ENCODE measurements at regions not wholly inside any gene's neighbourhood (a gene's known extent, or its start where the extent isn't known, plus 50 kb on each side); places are given as distances from the start of the nearest gene placed in this dataset.
"Not testable (repeated sequence)": the region's sequence is repeated elsewhere in the genome, so short reads cannot be mapped to it uniquely, and the experiment has no call there.

- no peak for DNase-seq
Measured at GRCh38 chr15:88995449-88995848, 82.3 kb upstream of the MFGE8 start.

DNA sequence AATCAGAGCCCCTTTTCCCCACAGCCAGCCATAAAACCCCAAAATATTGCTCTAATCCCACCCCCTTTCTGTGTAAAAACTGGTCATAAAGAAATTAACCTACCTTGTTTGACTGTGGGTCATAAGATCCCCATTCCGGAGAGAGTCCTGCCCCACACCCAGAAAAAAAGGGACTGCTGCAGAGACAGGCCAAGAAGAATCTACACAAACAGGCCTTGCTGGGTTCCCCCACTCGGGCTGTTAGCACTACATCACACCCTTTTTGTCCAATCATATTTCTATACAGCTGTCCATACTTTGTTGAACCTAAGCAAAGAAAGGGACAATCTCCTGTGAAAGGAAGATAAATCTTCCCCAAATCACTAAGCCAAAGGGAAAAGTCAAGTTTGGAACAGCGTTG is 84.4 kb upstream of the MFGE8 start:
- no peak for DNase-seq

DNA sequence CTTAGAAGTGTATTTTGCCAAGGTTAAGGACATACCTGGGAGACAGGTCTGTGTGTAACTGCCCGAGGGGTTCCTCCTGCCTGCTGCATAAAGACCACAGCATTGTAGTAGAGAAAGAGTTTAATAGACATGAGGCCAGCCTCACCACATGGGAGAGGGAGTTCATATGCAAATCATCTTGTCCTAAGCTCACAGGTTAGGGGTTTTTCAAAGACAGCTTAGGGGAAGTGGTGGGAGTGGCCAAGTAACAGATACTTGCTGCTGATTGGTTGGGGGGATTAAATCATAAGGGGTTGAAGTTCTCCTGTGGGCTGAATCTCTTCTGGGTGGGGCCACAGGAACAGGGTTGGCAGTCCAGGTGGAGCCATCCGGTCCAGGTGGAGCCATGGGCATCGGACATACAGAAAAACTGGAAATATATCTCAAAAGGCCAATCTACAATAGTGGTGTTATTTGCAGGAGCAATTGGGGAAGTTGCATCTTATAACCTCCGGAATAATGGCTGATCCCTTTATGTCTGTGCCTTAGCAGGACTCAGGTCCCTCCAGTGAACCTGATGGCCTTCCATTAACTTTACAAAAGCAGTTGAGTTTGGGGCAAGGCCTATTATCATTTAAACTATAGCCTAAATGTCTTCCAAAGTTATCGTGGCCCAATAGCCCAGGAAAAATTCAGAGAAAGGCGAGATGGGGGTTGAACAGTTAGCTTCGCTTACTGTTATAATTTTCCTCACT is 86.0 kb upstream of the MFGE8 start:
- no peak for DNase-seq

- not testable (repeated sequence) for DNase-seq
Measured at GRCh38 chr15:89001708-89002275, 86.5 kb upstream of the ABHD2 start.

DNA sequence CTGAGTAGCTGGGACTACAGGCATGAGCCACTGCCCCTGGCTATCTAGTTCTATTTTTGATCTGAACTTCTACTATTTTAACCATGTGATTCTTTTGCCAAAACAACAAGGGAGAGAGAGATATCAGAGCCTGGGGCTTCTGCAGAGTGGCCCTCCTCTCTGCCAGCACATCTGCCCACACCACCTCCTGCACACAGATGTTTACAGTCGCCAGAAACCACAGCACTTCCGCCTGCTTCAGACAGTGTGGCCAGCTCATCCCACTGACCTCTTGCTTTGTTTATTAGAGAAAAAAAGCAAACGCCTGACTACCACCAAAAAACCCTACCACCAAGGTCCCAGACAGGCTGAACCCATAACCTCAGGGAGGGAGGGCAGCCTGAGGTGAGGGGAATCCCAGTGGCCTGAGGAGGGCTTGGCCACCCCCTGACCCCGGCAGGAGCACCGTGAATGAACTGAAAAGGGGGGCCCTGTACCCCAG is 85.9 kb upstream of the ABHD2 start:
- no peak for DNase-seq

GRCh38 chr15:89002830-89003229 is 85.4 kb upstream of the ABHD2 start:
- DNase-seq: no peak

- no peak for DNase-seq
Measured at GRCh38 chr15:89003865-89004725, 84.2 kb upstream of the ABHD2 start.

DNA sequence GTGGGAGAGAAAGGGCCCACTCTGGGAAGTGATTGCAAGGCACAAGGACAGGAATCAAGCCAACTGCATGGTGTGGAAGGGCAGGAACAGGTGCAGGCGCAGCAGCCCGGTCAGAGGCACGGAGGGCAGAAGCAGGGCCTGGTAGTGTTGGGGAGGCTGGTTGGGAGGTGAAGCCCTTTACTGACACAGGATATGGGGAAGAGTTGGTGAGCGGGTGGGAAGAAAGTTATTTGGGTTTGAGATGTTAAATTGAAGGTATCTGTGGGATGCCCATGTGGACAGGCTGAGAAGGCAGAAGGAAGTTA is 83.6 kb upstream of the ABHD2 start:
- DNase-seq: no peak

- not testable (repeated sequence) for DNase-seq
Measured at GRCh38 chr15:89007527-89007926, 80.7 kb upstream of the ABHD2 start.

DNA sequence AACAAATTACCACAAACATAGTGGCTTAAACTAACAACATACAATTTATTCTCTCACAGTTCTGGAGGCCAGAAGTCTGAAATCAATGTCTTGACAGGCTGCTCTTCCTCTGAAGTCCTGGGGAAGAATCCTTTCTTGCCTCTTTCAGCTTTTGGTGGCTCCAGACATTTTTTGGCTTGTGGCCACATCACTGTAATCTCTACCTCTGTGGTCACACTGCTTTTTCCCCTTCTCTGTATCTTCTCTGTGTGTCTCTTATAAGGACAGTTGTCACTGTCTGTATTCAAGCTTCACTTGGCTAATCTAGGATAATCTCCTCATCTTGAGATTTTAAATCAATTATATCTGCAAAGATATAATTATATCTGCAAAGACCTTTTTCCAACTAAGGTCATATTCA is 80.3 kb upstream of the ABHD2 start:
- no peak for DNase-seq

DNA sequence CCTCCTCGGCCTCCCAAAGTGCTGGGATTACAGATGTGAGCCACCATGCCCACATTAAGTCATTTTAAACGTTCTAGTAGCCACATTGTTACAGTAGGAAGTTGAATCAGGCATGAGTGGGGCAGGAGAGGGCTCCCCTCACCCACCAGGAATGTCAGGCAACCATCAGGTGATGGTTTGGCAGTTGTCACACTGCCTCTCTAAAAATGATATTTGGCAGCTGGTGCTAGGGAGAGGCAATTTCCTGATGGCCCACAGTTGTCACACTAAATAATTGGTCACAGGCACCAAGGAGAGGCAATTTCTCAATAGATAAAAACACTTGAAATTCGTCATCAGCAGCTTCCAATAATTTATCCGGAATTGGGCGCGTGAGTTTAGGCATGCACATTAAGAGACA is 79.2 kb upstream of the ABHD2 start:
- DNase-seq: no peak

DNA sequence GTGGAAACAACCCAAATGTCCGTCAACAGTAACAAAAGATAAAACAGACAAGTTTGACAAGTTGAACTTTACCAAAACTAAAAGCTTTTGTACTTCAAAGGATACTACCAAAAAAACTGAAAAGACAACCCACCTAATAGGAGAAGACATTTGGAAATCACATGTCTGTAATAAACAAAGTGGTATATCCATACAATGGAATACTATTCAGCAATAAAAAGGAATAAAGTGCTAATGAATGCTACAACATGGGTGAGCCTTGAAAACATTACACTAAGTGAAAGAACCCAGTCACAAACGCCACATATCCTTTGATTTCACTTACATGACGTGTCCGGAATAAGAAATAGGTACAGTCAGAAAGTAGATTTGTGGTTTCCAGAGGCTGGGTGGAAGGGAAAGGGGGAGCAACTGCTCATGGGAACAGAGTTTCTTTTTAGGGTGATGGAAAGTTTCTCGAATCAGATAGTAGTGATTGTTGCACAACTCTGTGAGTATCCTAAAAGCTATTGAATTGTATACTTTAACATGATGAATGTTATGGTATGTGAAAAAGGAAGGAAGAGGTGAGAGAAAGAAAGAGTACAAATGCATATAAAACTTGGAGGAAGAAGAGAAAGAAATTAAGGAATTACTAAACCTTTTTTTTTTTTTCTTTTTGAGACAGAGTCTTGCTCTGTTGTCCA is 72.7 kb upstream of the ABHD2 start:
- DNase-seq: no peak

DNA sequence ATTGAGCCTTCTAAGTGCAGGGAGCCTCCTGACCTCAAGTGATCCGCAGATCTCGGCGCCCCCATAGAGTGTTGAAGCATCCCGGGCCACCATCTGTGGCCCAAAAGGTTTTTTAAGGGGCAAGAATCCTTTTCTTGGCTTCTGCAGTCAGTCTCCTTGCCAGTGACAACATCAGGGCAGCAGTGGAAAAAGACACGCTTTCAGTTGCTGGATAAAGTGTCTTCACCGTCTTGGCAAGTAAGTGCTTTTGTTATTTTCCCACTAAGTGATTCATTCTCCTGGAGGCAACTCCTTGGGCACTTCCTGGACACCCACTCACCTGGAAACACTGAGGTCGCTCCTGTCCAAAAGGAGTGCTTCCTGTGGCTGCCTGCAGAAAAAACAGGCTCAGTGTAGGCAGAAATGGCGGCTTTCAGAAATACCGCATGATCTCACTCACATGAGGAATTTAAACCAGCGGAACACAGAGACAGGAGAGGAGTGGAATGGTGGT is 71.7 kb upstream of the ABHD2 start:
- DNase-seq: no peak

DNA sequence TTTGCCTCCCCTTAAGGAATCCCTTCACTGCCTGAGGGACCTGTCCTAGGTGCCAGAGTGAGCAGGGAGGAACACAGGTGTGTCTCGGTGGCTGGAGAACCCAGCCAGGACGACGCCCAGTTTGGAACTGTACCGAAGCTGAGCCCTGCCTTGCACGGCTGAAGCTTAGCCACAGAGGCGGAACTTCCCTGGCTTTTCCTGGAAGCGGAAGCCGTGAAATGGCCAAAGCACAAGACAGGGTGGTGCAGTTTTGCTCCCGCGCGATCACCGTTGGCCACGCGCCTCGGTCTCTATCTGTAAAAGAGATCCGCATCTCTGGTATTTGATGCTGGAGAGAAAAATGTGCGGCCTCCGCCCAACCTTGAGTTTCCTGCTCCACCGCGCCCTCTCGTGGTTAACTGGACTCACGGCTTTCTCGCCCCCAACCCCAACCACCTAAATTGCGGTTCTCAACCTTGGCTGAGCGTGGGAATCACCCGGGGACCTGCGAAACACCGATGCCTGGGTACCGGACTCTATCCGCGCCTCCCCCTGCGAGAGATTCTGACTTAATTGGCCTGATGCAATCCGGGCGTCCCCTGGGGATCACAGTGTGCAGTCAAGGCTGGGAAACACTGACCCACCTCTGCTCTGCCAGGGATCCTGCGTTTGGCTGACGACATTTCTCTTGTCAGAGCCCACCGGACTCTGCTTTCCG is 70.7 kb upstream of the ABHD2 start:
- peak; percentile 88 for DNase-seq

DNA sequence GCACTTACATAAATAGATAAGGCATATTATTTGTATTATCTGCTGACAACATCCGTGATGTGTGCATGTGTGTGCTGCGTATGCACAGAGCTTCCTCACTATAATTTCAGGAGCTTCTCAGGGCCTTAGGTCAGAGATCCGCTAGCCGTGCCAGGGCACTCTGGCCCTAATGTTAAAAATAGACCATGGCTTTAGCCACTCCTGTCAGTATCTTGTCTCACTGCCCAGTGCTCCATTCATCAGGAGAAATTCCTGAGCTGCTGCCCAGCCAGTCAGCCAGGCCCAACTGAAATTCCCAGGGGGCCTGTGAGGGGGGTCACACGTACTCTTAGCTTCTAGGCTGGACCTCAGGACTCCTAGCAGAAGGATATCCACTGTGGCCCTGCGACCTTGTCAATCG is 70.0 kb upstream of the ABHD2 start:
- DNase-seq: no peak

GRCh38 chr15:89019436-89019835 is 68.8 kb upstream of the ABHD2 start:
- no peak for DNase-seq

DNA sequence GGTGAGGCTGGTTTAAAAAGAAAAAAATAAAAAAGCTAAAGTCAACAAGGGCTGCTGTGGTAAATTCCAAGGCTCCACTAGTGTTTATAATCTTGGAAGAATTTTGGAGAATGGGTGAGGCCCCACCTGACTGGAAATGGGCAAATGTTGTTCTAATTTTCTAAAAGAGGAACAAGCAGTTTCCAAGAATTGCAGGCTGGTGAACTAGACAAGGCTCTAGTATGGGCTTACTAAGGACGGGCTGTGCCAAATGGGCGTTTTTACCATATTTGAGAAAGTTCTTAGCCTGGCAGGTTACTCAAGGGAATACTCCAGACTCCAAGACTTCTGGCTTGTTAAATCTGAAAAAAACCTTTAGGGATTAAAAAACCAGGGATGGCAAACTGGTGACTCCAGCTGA is 67.0 kb upstream of the ABHD2 start:
- no peak for DNase-seq

GRCh38 chr15:89021886-89022285 is 66.4 kb upstream of the ABHD2 start:
- not testable (repeated sequence) for DNase-seq

DNA sequence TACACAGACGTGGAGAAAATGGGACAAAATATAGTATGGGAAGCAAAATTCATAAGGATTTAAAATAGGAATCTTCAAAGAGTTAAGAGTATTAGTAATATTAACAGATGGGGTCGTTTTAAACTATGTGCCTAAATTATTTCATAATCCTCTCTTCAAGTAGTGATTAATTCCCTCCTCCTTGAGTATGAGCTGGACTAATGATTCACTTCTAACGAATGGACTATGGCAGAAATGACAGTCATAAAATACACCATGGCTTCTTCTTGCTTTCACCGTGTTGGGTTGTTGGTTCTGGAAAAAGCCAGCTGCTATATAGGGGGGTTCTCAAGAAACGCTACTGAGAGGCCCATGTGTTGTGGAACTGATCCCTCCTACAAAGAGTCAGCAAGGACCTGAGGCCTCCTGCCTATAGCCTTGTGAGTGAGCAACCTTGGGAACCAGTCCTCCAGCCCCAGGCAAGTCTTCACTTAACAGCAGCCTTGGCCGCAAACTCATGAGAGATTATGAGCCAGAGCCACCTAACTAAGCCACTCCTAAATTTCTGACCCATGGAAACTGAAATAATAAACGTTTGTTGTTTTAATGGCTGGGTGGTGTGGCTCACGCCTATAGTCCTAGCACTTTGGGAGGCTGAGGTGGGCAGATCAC is 64.8 kb upstream of the ABHD2 start:
- no peak for DNase-seq

GRCh38 chr15:89024418-89024817 is 63.8 kb upstream of the ABHD2 start:
- DNase-seq: no peak

- DNase-seq: no peak
Measured at GRCh38 chr15:89026167-89026566, 62.1 kb upstream of the ABHD2 start.

- DNase-seq: no peak
Measured at GRCh38 chr15:89028036-89028435, 60.2 kb upstream of the ABHD2 start.

Measured in stimulated activated CD4-positive, alpha-beta T cell treated with anti-CD3 and anti-CD28 coated beads, Interleukin-4, amount 100 ng/mL, for 1 hour (primary cell).